Caco-2 (cell line): ENCODE measurements at regions not wholly inside any gene's neighbourhood (a gene's known extent, or its start where the extent isn't known, plus 50 kb on each side); places are given as distances from the start of the nearest gene placed in this dataset.

ENCODE experiments used
- BruUV-seq: library from RNA; stranded (reverse); fragments of 400-500 nt; replicated peaks from 2 replicates; lab custom pipeline; 2021; lab: Mats Ljungman, UMichigan
- CTCF ChIA-PET: fragments of 300-600 bp; sonication (Branson Sonifier 250); formaldehyde crosslinking; loops from one replicate; lab custom pipeline; 2022; ENCODE audit warnings: antibody characterized with exemption; lab: Charles Lee
- POLR2A ChIA-PET: fragments of 300-600 bp; sonication (Branson Sonifier 250); formaldehyde crosslinking; loops from one replicate; lab custom pipeline; 2022; ENCODE audit warnings: antibody characterized with exemption; lab: Charles Lee
- DNase-seq, 2 experiments: peaks; one replicate each; pipeline versions ENCODE4 v3.0.0 to v3.0.0-alpha.2; 2020 to 2022
- H3K27me3 ChIP-seq: replicated peaks from 2 replicates; pipeline ENCODE4 v1.6.0; 2011; ENCODE audit warnings: low read length; ENCODE audit not compliant: control insufficient read depth, insufficient read depth
- H3K36me3 ChIP-seq: 2 replicates; pipeline ENCODE4 v1.5.1; 2011; ENCODE audit warnings: low read length; ENCODE audit not compliant: control insufficient read depth, insufficient read depth
- H3K4me1 ChIP-seq: fragments of 250-450 bp; sonication (Bioruptor Pico); 2 replicates; pipeline ENCODE4 v1.5.1; 2020; ENCODE audit warnings: mild to moderate bottlenecking
- H3K4me3 ChIP-seq: 2 replicates; pipeline ENCODE4 v1.5.1; 2011; ENCODE audit warnings: low read depth, mild to moderate bottlenecking, control low read depth, low read length
- H3K9me3 ChIP-seq: fragments of 250-450 bp; sonication (Bioruptor Pico); 2 replicates; pipeline ENCODE4 v1.5.1; 2020; ENCODE audit warnings: mild to moderate bottlenecking, moderate library complexity
- H3K27ac Mint-ChIP-seq: one replicate; pipeline ENCODE4 v1.8.0; 2022; ENCODE audit warnings: mixed read lengths; ENCODE audit not compliant: unreplicated experiment
- H3K27me3 Mint-ChIP-seq: one replicate; pipeline ENCODE4 v1.8.0; 2022; ENCODE audit warnings: mixed read lengths; ENCODE audit not compliant: insufficient read depth, unreplicated experiment
- H3K36me3 Mint-ChIP-seq: one replicate; pipeline ENCODE4 v1.8.0; 2022; ENCODE audit warnings: mild to moderate bottlenecking, mixed read lengths; ENCODE audit not compliant: insufficient read depth, unreplicated experiment
- H3K4me1 Mint-ChIP-seq: one replicate; pipeline ENCODE4 v1.8.0; 2022; ENCODE audit warnings: low read depth, mixed read lengths; ENCODE audit not compliant: unreplicated experiment
- H3K4me3 Mint-ChIP-seq: one replicate; pipeline ENCODE4 v1.8.0; 2022; ENCODE audit warnings: mild to moderate bottlenecking, moderate library complexity, mixed read lengths; ENCODE audit not compliant: unreplicated experiment
- H3K9me3 Mint-ChIP-seq: one replicate; pipeline ENCODE4 v1.8.0; 2022; ENCODE audit warnings: mixed read lengths; ENCODE audit not compliant: unreplicated experiment
- intact Hi-C: fragments of 100-400 bp; cut with micrococcal nuclease; formaldehyde crosslinking; loops from one replicate; pipeline ENCODE4 v1.10.0; 2022; ENCODE audit not compliant: unreplicated experiment
- TF ChIP-seq, protein P1 (sequence below), 2 experiments: fragments of 200-600 bp in 1 of 2; IDR thresholded peaks; 1 replicate in 1 of 2; 2 replicates in 1 of 2; pipeline versions ENCODE4 v1.5.1 to v1.8.0; 2011 to 2022; ENCODE audit warnings: antibody characterized with exemption in 1 of 2, control low read depth in 1 of 2, inconsistent platforms in 1 of 2, low read depth in 1 of 2, low read length in 1 of 2, mild to moderate bottlenecking in 1 of 2, moderate library complexity in 1 of 2; ENCODE audit not compliant: insufficient read depth in 1 of 2, severe bottlenecking in 1 of 2, unreplicated experiment in 1 of 2

DNA sequence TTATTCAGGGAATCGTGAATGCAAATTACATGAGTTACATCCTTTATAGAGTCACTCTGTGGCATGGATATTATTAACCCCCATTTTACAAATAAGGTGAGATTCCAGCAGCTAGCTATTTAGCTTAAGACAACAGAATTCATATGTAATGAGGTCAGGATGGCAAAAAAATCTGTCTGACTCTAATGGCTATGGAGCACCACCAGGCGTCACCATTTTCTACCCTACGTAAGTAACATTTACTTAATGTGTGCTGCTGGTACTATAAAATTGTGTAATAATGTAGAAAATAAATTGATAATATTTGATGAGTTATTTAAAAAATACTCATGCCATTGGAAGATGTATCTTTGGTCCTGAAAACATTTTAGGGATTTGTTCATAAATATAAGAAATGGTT, 2040.1 kb upstream of the LRRTM1 start:
- ChIA-PET CTCF (no interaction called here), POLR2A (no interaction called here)
- H3K9me3 ChIP-seq = no peaks in the 10 kb centered on the region
- DNase-seq = peak in 1 of 2 experiments; percentile 13
- H3K36me3 ChIP-seq = no peaks in the 10 kb centered on the region
- H3K4me3 Mint-ChIP-seq = no peak overlapping the region
- TF ChIP-seq, protein P1, sequence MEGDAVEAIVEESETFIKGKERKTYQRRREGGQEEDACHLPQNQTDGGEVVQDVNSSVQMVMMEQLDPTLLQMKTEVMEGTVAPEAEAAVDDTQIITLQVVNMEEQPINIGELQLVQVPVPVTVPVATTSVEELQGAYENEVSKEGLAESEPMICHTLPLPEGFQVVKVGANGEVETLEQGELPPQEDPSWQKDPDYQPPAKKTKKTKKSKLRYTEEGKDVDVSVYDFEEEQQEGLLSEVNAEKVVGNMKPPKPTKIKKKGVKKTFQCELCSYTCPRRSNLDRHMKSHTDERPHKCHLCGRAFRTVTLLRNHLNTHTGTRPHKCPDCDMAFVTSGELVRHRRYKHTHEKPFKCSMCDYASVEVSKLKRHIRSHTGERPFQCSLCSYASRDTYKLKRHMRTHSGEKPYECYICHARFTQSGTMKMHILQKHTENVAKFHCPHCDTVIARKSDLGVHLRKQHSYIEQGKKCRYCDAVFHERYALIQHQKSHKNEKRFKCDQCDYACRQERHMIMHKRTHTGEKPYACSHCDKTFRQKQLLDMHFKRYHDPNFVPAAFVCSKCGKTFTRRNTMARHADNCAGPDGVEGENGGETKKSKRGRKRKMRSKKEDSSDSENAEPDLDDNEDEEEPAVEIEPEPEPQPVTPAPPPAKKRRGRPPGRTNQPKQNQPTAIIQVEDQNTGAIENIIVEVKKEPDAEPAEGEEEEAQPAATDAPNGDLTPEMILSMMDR (IDR thresholded peaks at IDR 0.05; ENCODE audit: insufficient read depth in 1 of 2, low read depth in 1 of 2, low read length in 1 of 2, severe bottlenecking in 1 of 2, unreplicated experiment in 1 of 2) = peak; percentile 25 to 27
- H3K27ac Mint-ChIP-seq = no peak overlapping the region
- intact Hi-C loops = loop anchor here (1.0 kb wide), 1 partner anchor 852 kb away; no protein-coding TSS in a partner anchor
- no peaks in the 10 kb centered on the region for H3K9me3 Mint-ChIP-seq
- no peaks in the 10 kb centered on the region for H3K27me3 ChIP-seq
- H3K4me1 Mint-ChIP-seq = no peaks in the 10 kb centered on the region
- no TSS peak for BruUV-seq
- H3K4me3 ChIP-seq = no peak overlapping the region
- no peaks in the 10 kb centered on the region for H3K36me3 Mint-ChIP-seq
- H3K27me3 Mint-ChIP-seq = no peaks in the 10 kb centered on the region
- no peaks in the 10 kb centered on the region for H3K4me1 ChIP-seq

DNA sequence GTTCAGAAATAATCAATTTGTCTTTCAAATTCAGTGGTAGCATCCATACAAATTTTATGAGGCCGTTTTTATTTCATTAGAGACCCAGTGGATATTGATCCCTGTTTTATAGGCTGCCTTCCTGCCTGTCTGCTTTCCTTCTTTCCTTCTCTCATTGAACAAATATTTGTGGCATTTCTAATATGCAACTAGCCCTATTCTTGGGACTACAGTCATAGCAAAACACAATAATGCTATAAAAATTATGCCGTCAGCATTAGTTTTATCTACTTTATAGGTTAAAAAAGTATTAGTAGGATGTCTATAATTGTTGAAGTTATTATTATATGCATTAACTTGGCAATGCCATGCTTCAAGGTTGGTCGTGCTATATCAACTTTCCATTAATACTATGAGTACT, 2037.8 kb upstream of the LRRTM1 start:
- H3K36me3 ChIP-seq = no peaks in the 10 kb centered on the region
- BruUV-seq = no TSS peak
- Mint-ChIP-seq H3K9me3 (no peaks in the 10 kb centered on the region), H3K4me1 (no peaks in the 10 kb centered on the region), H3K36me3 (no peaks in the 10 kb centered on the region), H3K27ac (no peak overlapping the region), H3K27me3 (no peaks in the 10 kb centered on the region), H3K4me3 (no peak overlapping the region)
- H3K4me3 ChIP-seq = no peak overlapping the region
- no peak for DNase-seq
- no peaks in the 10 kb centered on the region for H3K27me3 ChIP-seq
- intact Hi-C loops = no loop called here
- TF ChIP-seq, protein P1 (IDR thresholded peaks at IDR 0.05; ENCODE audit: insufficient read depth in 1 of 2, low read depth in 1 of 2, low read length in 1 of 2, severe bottlenecking in 1 of 2, unreplicated experiment in 1 of 2) = no peak
- no peaks in the 10 kb centered on the region for H3K9me3 ChIP-seq
- no peaks in the 10 kb centered on the region for H3K4me1 ChIP-seq
- ChIA-PET POLR2A (no interaction called here), CTCF (no interaction called here)

DNA sequence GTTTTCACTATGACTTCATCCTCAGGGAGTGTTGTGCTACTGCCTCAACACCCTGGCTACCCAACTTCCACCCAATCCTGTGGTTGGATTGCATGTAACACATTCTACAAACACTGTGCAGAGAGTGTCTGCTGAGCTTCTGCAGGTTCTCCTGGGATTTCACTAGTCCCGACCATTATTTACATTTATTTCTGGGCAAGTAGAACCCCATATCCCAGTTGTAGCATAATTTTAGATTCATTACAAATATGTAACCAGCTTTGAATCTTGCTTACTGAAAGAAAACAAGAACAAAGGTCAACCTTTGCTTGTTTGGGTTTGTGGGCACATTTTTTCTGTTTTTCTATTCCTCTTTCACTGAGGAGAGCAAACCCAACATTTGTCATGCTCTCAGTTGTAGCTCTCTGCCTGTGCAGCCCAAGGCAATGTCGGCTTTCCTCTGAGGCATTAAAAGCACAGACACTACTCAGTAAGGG, 2036.1 kb upstream of the LRRTM1 start:
- no peaks in the 10 kb centered on the region for H3K4me1 Mint-ChIP-seq
- ChIA-PET CTCF (no interaction called here), POLR2A (no interaction called here)
- H3K36me3 ChIP-seq = no peaks in the 10 kb centered on the region
- no peak overlapping the region for H3K27ac Mint-ChIP-seq
- no TSS peak for BruUV-seq
- TF ChIP-seq, protein P1 (IDR thresholded peaks at IDR 0.05; ENCODE audit: insufficient read depth in 1 of 2, low read depth in 1 of 2, low read length in 1 of 2, severe bottlenecking in 1 of 2, unreplicated experiment in 1 of 2) = no peak
- intact Hi-C loops = no loop called here
- no peaks in the 10 kb centered on the region for H3K4me1 ChIP-seq
- no peaks in the 10 kb centered on the region for H3K9me3 ChIP-seq
- H3K9me3 Mint-ChIP-seq = no peaks in the 10 kb centered on the region
- DNase-seq = no peak
- no peaks in the 10 kb centered on the region for H3K27me3 ChIP-seq
- no peak overlapping the region for H3K4me3 Mint-ChIP-seq
- no peaks in the 10 kb centered on the region for H3K36me3 Mint-ChIP-seq
- H3K27me3 Mint-ChIP-seq = no peaks in the 10 kb centered on the region
- H3K4me3 ChIP-seq = no peak overlapping the region
